IMR-90 (cell line): ENCODE measurements at regions not wholly inside any gene's neighbourhood (a gene's known extent, or its start where the extent isn't known, plus 50 kb on each side); places are given as distances from the start of the nearest gene placed in this dataset.

Experiments used
- ATAC-seq: fragments of 200-7000 bp; cut with Tn5 transposase; 2 replicates; pipeline ENCODE4 v1.9.1; 2020; ENCODE audit warnings: low read depth, mild to moderate bottlenecking, moderate library complexity
- BruUV-seq: library from RNA; stranded (reverse); fragments of 400-500 nt; replicated peaks from 2 replicates; lab custom pipeline; 2021; lab: Mats Ljungman, UMichigan
- CTCF ChIA-PET: fragments of 300-600 bp; formaldehyde crosslinking; extraction: SDS; loops from one replicate; lab custom pipeline; 2021; ENCODE audit warnings: antibody characterized with exemption; lab: Yijun Ruan, JAX
- POLR2A ChIA-PET: fragments of 300-600 bp; sonication (Branson Sonifier 250); formaldehyde crosslinking; loops from one replicate; lab custom pipeline; 2022; ENCODE audit warnings: antibody characterized with exemption; ENCODE audit not compliant: unreplicated experiment; lab: Charles Lee
- DNase-seq: peaks from one replicate; pipeline ENCODE4 v3.0.0; 2013
- H2AFZ ChIP-seq: replicated peaks from 2 replicates; pipeline ENCODE3; 2013; ENCODE audit warnings: low read length, mild to moderate bottlenecking; ENCODE audit not compliant: poor library complexity
- H2AK5ac ChIP-seq: 2 replicates; pipeline ENCODE4 v1.6.1; 2013; ENCODE audit warnings: low read depth, low read length, inconsistent platforms
- H2AK9ac ChIP-seq: replicated peaks from 2 replicates; pipeline ENCODE3; 2013; ENCODE audit warnings: mild to moderate bottlenecking, low read depth, low read length, moderate library complexity; ENCODE audit not compliant: poor library complexity
- H2BK120ac ChIP-seq: 2 replicates; pipeline ENCODE4 v1.6.1; 2013; ENCODE audit warnings: low read depth, low read length, inconsistent platforms
- H2BK15ac ChIP-seq: 3 replicates; pipeline ENCODE4 v1.6.1; 2013; ENCODE audit warnings: low read depth, low read length, inconsistent platforms
- H2BK20ac ChIP-seq: 2 replicates; pipeline ENCODE4 v1.6.1; 2013; ENCODE audit warnings: low read depth, mild to moderate bottlenecking, inconsistent platforms, low read length, moderate library complexity
- H2BK5ac ChIP-seq: 2 replicates; pipeline ENCODE4 v1.6.1; 2013; ENCODE audit warnings: mild to moderate bottlenecking, low read depth, low read length, inconsistent platforms; ENCODE audit not compliant: poor library complexity, severe bottlenecking
- H3K14ac ChIP-seq: replicated peaks from 2 replicates; pipeline ENCODE4 v1.6.1; 2013; ENCODE audit warnings: low read depth, low read length, inconsistent platforms
- H3K18ac ChIP-seq: 2 replicates; pipeline ENCODE4 v1.6.1; 2013; ENCODE audit warnings: low read depth, low read length, control low read depth
- H3K23ac ChIP-seq: 2 replicates; pipeline ENCODE4 v1.6.1; 2013; ENCODE audit warnings: low read depth, low read length, inconsistent platforms
- H3K27ac ChIP-seq: 2 replicates; pipeline ENCODE4 v1.5.1; 2013; ENCODE audit warnings: mild to moderate bottlenecking, control low read depth, low read length; ENCODE audit not compliant: insufficient read depth
- H3K27me3 ChIP-seq: 2 replicates; pipeline ENCODE4 v1.6.1; 2013; ENCODE audit warnings: low read length; ENCODE audit not compliant: control insufficient read depth, insufficient read depth
- H3K36me3 ChIP-seq: 2 replicates; pipeline ENCODE4 v1.6.1; 2013; ENCODE audit warnings: low read length, mixed read lengths; ENCODE audit not compliant: control insufficient read depth, insufficient read depth
- H3K4ac ChIP-seq: 2 replicates; pipeline ENCODE4 v1.6.1; 2013; ENCODE audit warnings: low read depth, low read length, inconsistent platforms
- H3K4me1 ChIP-seq: 2 replicates; pipeline ENCODE4 v1.6.1; 2013; ENCODE audit warnings: low read length, mixed read lengths; ENCODE audit not compliant: control insufficient read depth, insufficient read depth
- H3K4me2 ChIP-seq: 2 replicates; pipeline ENCODE4 v1.6.1; 2013; ENCODE audit warnings: low read depth, mild to moderate bottlenecking, control low read depth, low read length, moderate library complexity
- H3K4me3 ChIP-seq: 2 replicates; pipeline ENCODE4 v1.5.1; 2013; ENCODE audit warnings: low read depth, mild to moderate bottlenecking, control low read depth, low read length, moderate library complexity; ENCODE audit not compliant: insufficient read depth
- H3K56ac ChIP-seq: 2 replicates; pipeline ENCODE4 v1.6.1; 2013; ENCODE audit warnings: low read length, inconsistent platforms; ENCODE audit not compliant: insufficient read depth; ENCODE audit errors: extremely low read depth
- H3K79me1 ChIP-seq, 2 experiments: 2 replicates each; pipeline ENCODE4 v1.6.1; 2013; ENCODE audit warnings: low read length in 2 of 2, inconsistent platforms in 1 of 2, low read depth in 1 of 2
- H3K9ac ChIP-seq: 2 replicates; pipeline ENCODE4 v1.6.1; 2013; ENCODE audit warnings: low read depth, low read length, control low read depth
- H3K9me1 ChIP-seq: 2 replicates; pipeline ENCODE4 v1.6.1; 2013; ENCODE audit warnings: low read length, inconsistent platforms; ENCODE audit not compliant: insufficient read depth
- H3K9me3 ChIP-seq: 2 replicates; pipeline ENCODE4 v1.6.1; 2013; ENCODE audit warnings: low read length; ENCODE audit not compliant: control insufficient read depth, insufficient read depth
- H4K20me1 ChIP-seq: 2 replicates; pipeline ENCODE4 v1.6.1; 2013; ENCODE audit warnings: low read length, inconsistent platforms; ENCODE audit not compliant: insufficient read depth
- H4K5ac ChIP-seq: 2 replicates; pipeline ENCODE4 v1.6.1; 2013; ENCODE audit warnings: mild to moderate bottlenecking, low read depth, low read length, control low read depth
- H4K8ac ChIP-seq, 2 experiments: 2 replicates each; pipeline ENCODE4 v1.6.1; 2013; ENCODE audit warnings: low read depth in 2 of 2, low read length in 2 of 2, control low read depth in 1 of 2, inconsistent platforms in 1 of 2
- H4K91ac ChIP-seq: 2 replicates; pipeline ENCODE4 v1.6.1; 2013; ENCODE audit warnings: low read depth, low read length, inconsistent platforms; ENCODE audit not compliant: insufficient read depth
- BHLHE40 ChIP-seq: fragments of 150-350 bp; IDR thresholded peaks from 2 replicates; pipeline ENCODE4 v1.6.1; 2016; ENCODE audit warnings: mild to moderate bottlenecking, low read depth, low read length
- CEBPB ChIP-seq: IDR thresholded peaks from 2 replicates; pipeline ENCODE4 v1.6.1; 2012; ENCODE audit warnings: low read depth, low read length, improper control_type of control experiment
- CHD1 ChIP-seq: IDR thresholded peaks from 2 replicates; pipeline ENCODE4 v1.6.1; 2012; ENCODE audit warnings: low read depth, low read length, improper control_type of control experiment
- CTCF ChIP-seq: conservative IDR thresholded peaks from 2 replicates; pipeline ENCODE4 v1.5.1; 2012; ENCODE audit warnings: mild to moderate bottlenecking, low read depth, low read length, improper control_type of control experiment
- ELK1 ChIP-seq: fragments of 150-350 bp; IDR thresholded peaks from 2 replicates; pipeline ENCODE4 v1.6.1; 2016; ENCODE audit warnings: low read depth, mild to moderate bottlenecking, low read length, moderate library complexity, borderline replicate concordance
- FOS ChIP-seq: fragments of 150-350 bp; IDR thresholded peaks from 2 replicates; pipeline ENCODE4 v1.6.1; 2016; ENCODE audit warnings: low read depth, low read length
- MAFK ChIP-seq: IDR thresholded peaks from 2 replicates; pipeline ENCODE4 v1.6.1; 2012; ENCODE audit warnings: low read depth, low read length, improper control_type of control experiment
- MAZ ChIP-seq: IDR thresholded peaks from 2 replicates; pipeline ENCODE4 v1.6.1; 2012; ENCODE audit warnings: low read depth, mild to moderate bottlenecking, low read length, improper control_type of control experiment, moderate library complexity, borderline replicate concordance
- MXI1 ChIP-seq: IDR thresholded peaks from 2 replicates; pipeline ENCODE4 v1.6.1; 2012; ENCODE audit warnings: low read depth, mild to moderate bottlenecking, low read length, moderate library complexity, borderline replicate concordance
- NFE2L2 ChIP-seq: fragments of 150-350 bp; IDR thresholded peaks from 2 replicates; pipeline ENCODE4 v1.6.1; 2016; ENCODE audit warnings: low read depth, mild to moderate bottlenecking, low read length
- POLR2A ChIP-seq: IDR thresholded peaks from 2 replicates; pipeline ENCODE4 v1.6.1; 2012; ENCODE audit warnings: mild to moderate bottlenecking, low read depth, low read length
- RAD21 ChIP-seq: IDR thresholded peaks from 2 replicates; pipeline ENCODE4 v1.6.1; 2012; ENCODE audit warnings: low read length, improper control_type of control experiment
- RCOR1 ChIP-seq: IDR thresholded peaks from 2 replicates; pipeline ENCODE4 v1.6.1; 2012; ENCODE audit warnings: mild to moderate bottlenecking, low read length, improper control_type of control experiment; ENCODE audit not compliant: insufficient replicate concordance
- RFX5 ChIP-seq: IDR thresholded peaks from 2 replicates; pipeline ENCODE4 v1.8.0; 2012; ENCODE audit warnings: low read depth, mild to moderate bottlenecking, low read length, moderate library complexity
- SMC3 ChIP-seq: fragments of 150-350 bp; IDR thresholded peaks from 2 replicates; pipeline ENCODE4 v1.6.1; 2016; ENCODE audit warnings: low read depth, mild to moderate bottlenecking, antibody characterized with exemption, low read length, moderate library complexity
- USF2 ChIP-seq: fragments of 150-350 bp; IDR thresholded peaks from 2 replicates; pipeline ENCODE4 v1.6.1; 2017; ENCODE audit warnings: mild to moderate bottlenecking, antibody characterized with exemption, low read length, low read depth
- dilution Hi-C: fragments of 300-500 bp; cut with HindIII; formaldehyde crosslinking; loops from one replicate; pipeline ENCODE4 v1.14.3; 2018; ENCODE audit warnings: low sequenced_read_pairs; ENCODE audit not compliant: unreplicated experiment
- in situ Hi-C: fragments of 300-500 bp; cut with MboI; formaldehyde crosslinking; loops from 3 replicates; pipeline ENCODE4 v1.14.3; 2019; ENCODE audit warnings: low sequenced_read_pairs, inconsistent platforms, mixed read lengths
- intact Hi-C: fragments of 100-400 bp; cut with micrococcal nuclease; formaldehyde crosslinking; loops from 2 replicates; pipeline ENCODE4 v1.10.0; 2022

- Histone ChIP-seq H4K20me1 (no peaks in the 10 kb centered on the region), H2BK5ac (no peak overlapping the region), H3K79me1 (no peaks in the 10 kb centered on the region), H3K4me1 (no peaks in the 10 kb centered on the region), H2AK9ac (no peak overlapping the region), H3K27ac (no peak overlapping the region), H3K4ac (no peak overlapping the region), H4K91ac (no peak overlapping the region), H3K9ac (no peak overlapping the region), H3K4me3 (no peak overlapping the region), H2BK120ac (no peak overlapping the region), H3K18ac (no peak overlapping the region), H3K4me2 (no peak overlapping the region), H2BK15ac (no peak overlapping the region), H3K56ac (no peak overlapping the region), H3K27me3 (no peaks in the 10 kb centered on the region; the same call in 1 of the 2 replicates), H4K5ac (no peak overlapping the region), H3K9me1 (no peaks in the 10 kb centered on the region), H3K14ac (no peak overlapping the region), H3K23ac (no peak overlapping the region), H2BK20ac (no peak overlapping the region), H3K36me3 (no peaks in the 10 kb centered on the region), H2AFZ (no peak overlapping the region), H4K8ac (no peak overlapping the region), H2AK5ac (no peak overlapping the region), H3K9me3 (no peaks in the 10 kb centered on the region)
- DNase-seq, result no peak
- in situ Hi-C loops (no loop called here), intact Hi-C loops (no loop called here), dilution Hi-C loops (no loop called here)
- ChIA-PET CTCF (no interaction called here), POLR2A (no interaction called here)
- BruUV-seq, result no TSS peak
- ATAC-seq, result no peak
- TF ChIP-seq ELK1 (no peak), MXI1 (no peak), SMC3 (no peak), RFX5 (no peak), BHLHE40 (no peak), RAD21 (no peak), MAFK (no peak), CTCF (no peak), CHD1 (no peak), RCOR1 (no peak), MAZ (no peak), POLR2A (no peak), FOS (no peak), CEBPB (no peak), NFE2L2 (no peak), USF2 (no peak)
Observed at GRCh38 chr12:70117670-70118069, 125.6 kb upstream of the CNOT2 start.
